K562 (cell line): ENCODE measurements at regions not wholly inside any gene's neighbourhood (a gene's known extent, or its start where the extent isn't known, plus 50 kb on each side); places are given as distances from the start of the nearest gene placed in this dataset.

Experiments
- CTCF ChIP-seq, 3 experiments: IDR thresholded peaks in 2 of 3; conservative IDR thresholded peaks in 1 of 3; 2 replicates each; pipeline ENCODE4 v1.5.1; 2011 to 2012; ENCODE audit warnings: low read length in 3 of 3, mild to moderate bottlenecking in 3 of 3, control low read depth in 2 of 3, improper control_type of control experiment in 1 of 3, inconsistent platforms in 1 of 3, low read depth in 1 of 3, mixed read lengths in 1 of 3, moderate library complexity in 1 of 3; ENCODE audit not compliant: insufficient read depth in 2 of 3
- E2F4 ChIP-seq: sonication (generic); formaldehyde crosslinking; IDR thresholded peaks from 2 replicates; pipeline ENCODE4 v1.8.0; 2022; ENCODE audit warnings: mild to moderate bottlenecking, low read depth, missing genetic modification reagents
- FOXJ3 ChIP-seq: sonication (generic); formaldehyde crosslinking; IDR thresholded peaks from 2 replicates; pipeline ENCODE4 v1.4.0; 2020; ENCODE audit warnings: mild to moderate bottlenecking, missing genetic modification reagents
- MEF2D ChIP-seq: conservative IDR thresholded peaks from 2 replicates; pipeline ENCODE4 v1.6.1; 2016; ENCODE audit warnings: low read depth, missing genetic modification characterization, missing compliant biosample characterization
- POLR2A ChIP-seq: fragments of 450-650 bp; conservative IDR thresholded peaks from 2 replicates; pipeline ENCODE4 v1.6.1; 2016
- RBM14 ChIP-seq: fragments of 200-400 bp; formaldehyde crosslinking; IDR thresholded peaks from 2 replicates; pipeline ENCODE4 v1.6.1; 2018; ENCODE audit warnings: low read depth, mild to moderate bottlenecking, low read length, moderate library complexity, borderline replicate concordance; ENCODE audit not compliant: insufficient read depth
- REST ChIP-seq, 2 experiments: fragments of 450-650 bp; formaldehyde crosslinking in 1 of 2; IDR thresholded peaks; 2 replicates each; pipeline versions ENCODE4 v1.4.0 to v1.6.1; 2014 to 2020; ENCODE audit warnings: mild to moderate bottlenecking in 2 of 2, borderline replicate concordance in 1 of 2, low read depth in 1 of 2
- SMARCE1 ChIP-seq: fragments of 450-650 bp; IDR thresholded peaks from 2 replicates; pipeline ENCODE4 v1.7.1; 2016; ENCODE audit warnings: mild to moderate bottlenecking
- TCF7L2 ChIP-seq: fragments of 150-350 bp; IDR thresholded peaks from 2 replicates; pipeline ENCODE4 v1.6.1; 2016; ENCODE audit warnings: low read depth, mild to moderate bottlenecking, low read length, moderate library complexity
- U2AF1 ChIP-seq: fragments of 200-400 bp; formaldehyde crosslinking; optimal IDR thresholded peaks from 2 replicates; pipeline ENCODE3; 2017; ENCODE audit warnings: mild to moderate bottlenecking, low read depth, low read length, moderate library complexity

- TF ChIP-seq TCF7L2 (no peak), POLR2A (no peak), CTCF (IDR thresholded peaks at IDR 0.05 in 2 of 3, conservative IDR thresholded peaks at IDR 0.05 in 1 of 3; ENCODE audit: insufficient read depth in 2 of 3, low read depth in 1 of 3, low read length in 3 of 3) (no peak), E2F4 (CRISPR knock-in tag) (no peak), U2AF1 (no peak), RBM14 (no peak), FOXJ3 (no peak), REST (IDR thresholded peaks at IDR 0.05; ENCODE audit: borderline replicate concordance) (no peak), REST (CRISPR knock-in tag; IDR thresholded peaks at IDR 0.05; ENCODE audit: low read depth) (no peak), MEF2D (tag) (no peak), SMARCE1 (no peak)
Measured at GRCh38 chr18:44216169-44216568, 464.5 kb upstream of the SETBP1 start.
